H1 (cell line): ENCODE measurements at regions not wholly inside any gene's neighbourhood (a gene's known extent, or its start where the extent isn't known, plus 50 kb on each side); places are given as distances from the start of the nearest gene placed in this dataset.

Experiments used
- CTCF ChIA-PET: fragments of 300-600 bp; sonication (Branson Sonifier 250); formaldehyde crosslinking; loops from one replicate; lab custom pipeline; 2021; ENCODE audit not compliant: partially characterized antibody; lab: Charles Lee
- POLR2A ChIA-PET: fragments of 300-600 bp; sonication (Branson Sonifier 250); formaldehyde crosslinking; loops from one replicate; lab custom pipeline; 2021; ENCODE audit warnings: inconsistent platforms; ENCODE audit not compliant: partially characterized antibody; lab: Charles Lee
- DNase-seq, 2 experiments: peaks; one replicate each; pipeline versions ENCODE4 v3.0.0 to v3.0.0-alpha.2; 2010 to 2022; ENCODE audit warnings: low spot score in 2 of 2, low read depth in 1 of 2, mixed read lengths in 1 of 2
- FAIRE-seq: peaks from 2 replicates; lab custom pipeline; 2011; peaks lifted over from hg19 to GRCh38; lab: Jason Lieb, UNC
- H2AFZ ChIP-seq: 2 replicates; pipeline ENCODE4 v1.8.1; 2012; ENCODE audit warnings: low read length, inconsistent platforms
- H2AK5ac ChIP-seq: 2 replicates; pipeline ENCODE4 v1.6.1; 2013; ENCODE audit warnings: low read depth, low read length
- H2BK120ac ChIP-seq: replicated peaks from 2 replicates; pipeline ENCODE3; 2013; ENCODE audit warnings: low read depth, low read length, inconsistent platforms
- H2BK12ac ChIP-seq: 2 replicates; pipeline ENCODE4 v1.6.1; 2013; ENCODE audit warnings: low read depth, low read length
- H2BK15ac ChIP-seq: 2 replicates; pipeline ENCODE4 v1.6.1; 2013; ENCODE audit warnings: low read length
- H2BK20ac ChIP-seq: 2 replicates; pipeline ENCODE4 v1.6.1; 2013; ENCODE audit warnings: low read length
- H2BK5ac ChIP-seq: 2 replicates; pipeline ENCODE4 v1.6.1; 2013; ENCODE audit warnings: low read depth, low read length
- H3K14ac ChIP-seq: 2 replicates; pipeline ENCODE4 v1.6.1; 2013; ENCODE audit warnings: inconsistent platforms; ENCODE audit not compliant: insufficient read length
- H3K18ac ChIP-seq: 2 replicates; pipeline ENCODE4 v1.6.1; 2013; ENCODE audit warnings: low read length; ENCODE audit errors: extremely low read depth
- H3K23ac ChIP-seq: 2 replicates; pipeline ENCODE4 v1.6.1; 2013; ENCODE audit warnings: inconsistent platforms; ENCODE audit not compliant: insufficient read length
- H3K23me2 ChIP-seq: 2 replicates; pipeline ENCODE4 v1.6.1; 2013; ENCODE audit warnings: low read depth, low read length
- H3K27ac ChIP-seq: 2 replicates; pipeline ENCODE4 v1.6.1; 2011; ENCODE audit warnings: low read depth, low read length, inconsistent platforms
- H3K27me3 ChIP-seq, 4 experiments: replicated peaks in 1 of 4; 1 replicate in 1 of 4; 2 replicates in 3 of 4; pipeline versions ENCODE4 v1.6.1 to v1.8.1; 2011 to 2013; ENCODE audit warnings: low read length in 3 of 4, mild to moderate bottlenecking in 3 of 4, inconsistent platforms in 2 of 4, mixed read lengths in 2 of 4, moderate library complexity in 1 of 4; ENCODE audit not compliant: control insufficient read depth in 3 of 4, insufficient read depth in 3 of 4; ENCODE audit errors: extremely low read depth in 1 of 4
- H3K36me3 ChIP-seq, 4 experiments: 2 replicates each; pipeline versions ENCODE4 v1.6.1 to v1.8.1; 2011 to 2013; ENCODE audit warnings: mild to moderate bottlenecking in 4 of 4, low read length in 3 of 4, moderate library complexity in 2 of 4, control low read depth in 1 of 4, inconsistent platforms in 1 of 4; ENCODE audit not compliant: insufficient read depth in 4 of 4, control insufficient read depth in 2 of 4
- H3K4ac ChIP-seq: replicated peaks from 2 replicates; pipeline ENCODE3; 2013; ENCODE audit warnings: low read length, low read depth, mixed read lengths, inconsistent platforms; ENCODE audit not compliant: insufficient read length
- H3K4me1 ChIP-seq, 4 experiments: replicated peaks in 1 of 4; 1 replicate in 1 of 4; 2 replicates in 3 of 4; pipeline versions ENCODE4 v1.6.1 to v1.8.1; 2011 to 2013; ENCODE audit warnings: low read length in 3 of 4, inconsistent platforms in 2 of 4, mixed read lengths in 1 of 4; ENCODE audit not compliant: insufficient read depth in 4 of 4, control insufficient read depth in 3 of 4
- H3K4me2 ChIP-seq, 2 experiments: 2 replicates each; pipeline versions ENCODE4 v1.6.1 to v1.8.1; 2011 to 2013; ENCODE audit warnings: low read depth in 2 of 2, low read length in 2 of 2, control low read depth in 1 of 2, inconsistent platforms in 1 of 2, mild to moderate bottlenecking in 1 of 2; ENCODE audit not compliant: insufficient read depth in 1 of 2
- H3K4me3 ChIP-seq, 4 experiments: fragments of 200-600, 300-600 bp in 1 of 4; sonication (generic), shearing (Covaris generic), sonication (Bioruptor Twin) in 1 of 4; 2 replicates each; pipeline versions ENCODE4 v1.5.1 to v1.8.1; 2011 to 2016; ENCODE audit warnings: low read length in 4 of 4, low read depth in 3 of 4, control low read depth in 2 of 4, inconsistent platforms in 2 of 4, mild to moderate bottlenecking in 2 of 4, mixed read lengths in 1 of 4, moderate library complexity in 1 of 4; ENCODE audit not compliant: insufficient read depth in 2 of 4; ENCODE audit errors: extremely low read depth in 1 of 4
- H3K56ac ChIP-seq: replicated peaks from 2 replicates; pipeline ENCODE3; 2013; ENCODE audit warnings: low read depth, mild to moderate bottlenecking, mixed read lengths, low read length, inconsistent platforms; ENCODE audit not compliant: insufficient read length
- H3K79me1 ChIP-seq: 2 replicates; pipeline ENCODE4 v1.6.1; 2013; ENCODE audit warnings: low read depth, low read length, control low read depth
- H3K79me2 ChIP-seq, 2 experiments: 2 replicates each; pipeline versions ENCODE4 v1.6.1 to v1.8.1; 2012 to 2013; ENCODE audit warnings: low read length in 2 of 2, mild to moderate bottlenecking in 2 of 2, inconsistent platforms in 1 of 2; ENCODE audit not compliant: insufficient read depth in 2 of 2, control insufficient read depth in 1 of 2
- H3K9ac ChIP-seq, 4 experiments: replicated peaks in 1 of 4; 1 replicate in 1 of 4; 2 replicates in 3 of 4; pipeline versions ENCODE4 v1.6.1 to v1.8.1; 2011 to 2013; ENCODE audit warnings: low read depth in 3 of 4, low read length in 3 of 4, control low read depth in 2 of 4, mild to moderate bottlenecking in 2 of 4, moderate library complexity in 2 of 4, inconsistent platforms in 1 of 4; ENCODE audit errors: extremely low read depth in 1 of 4
- H3K9me3 ChIP-seq, 2 experiments: 2 replicates each; pipeline versions ENCODE4 v1.6.1 to v1.8.1; 2012 to 2013; ENCODE audit warnings: mild to moderate bottlenecking in 2 of 2, moderate library complexity in 2 of 2, control low read depth in 1 of 2, inconsistent platforms in 1 of 2, low read depth in 1 of 2, low read length in 1 of 2, mixed read lengths in 1 of 2; ENCODE audit not compliant: insufficient read depth in 2 of 2
- H4K20me1 ChIP-seq, 2 experiments: replicated peaks in 1 of 2; 2 replicates each; pipeline versions ENCODE3 to v1.8.1; 2011 to 2013; ENCODE audit warnings: inconsistent platforms in 2 of 2, low read length in 2 of 2, mild to moderate bottlenecking in 1 of 2; ENCODE audit not compliant: insufficient read depth in 2 of 2, control insufficient read depth in 1 of 2
- H4K5ac ChIP-seq: 2 replicates; pipeline ENCODE4 v1.6.1; 2013; ENCODE audit warnings: low read length, low read depth, mixed read lengths, inconsistent platforms; ENCODE audit not compliant: insufficient read length
- H4K8ac ChIP-seq: 2 replicates; pipeline ENCODE4 v1.8.0; 2013; ENCODE audit warnings: mild to moderate bottlenecking, moderate library complexity, low read length, inconsistent platforms; ENCODE audit not compliant: insufficient read depth; ENCODE audit errors: extremely low read depth
- H4K91ac ChIP-seq: replicated peaks from 2 replicates; pipeline ENCODE3; 2013; ENCODE audit warnings: low read length, mixed read lengths, inconsistent platforms; ENCODE audit not compliant: insufficient read length
- BACH1 ChIP-seq: IDR thresholded peaks from 2 replicates; pipeline ENCODE4 v1.6.1; 2012; ENCODE audit warnings: low read length, improper control_type of control experiment
- CEBPB ChIP-seq: IDR thresholded peaks from 2 replicates; pipeline ENCODE4 v1.6.1; 2012; ENCODE audit warnings: low read depth, low read length
- CHD1 ChIP-seq: IDR thresholded peaks from 2 replicates; pipeline ENCODE4 v1.6.1; 2012; ENCODE audit warnings: low read depth, low read length, improper control_type of control experiment
- CHD2 ChIP-seq: IDR thresholded peaks from 2 replicates; pipeline ENCODE4 v1.6.1; 2012; ENCODE audit warnings: low read length, improper control_type of control experiment
- CTCF ChIP-seq, 3 experiments: IDR thresholded peaks; 1 replicate in 2 of 3; 2 replicates in 1 of 3; pipeline versions ENCODE4 v1.5.1 to v1.6.1; 2011; ENCODE audit warnings: low read length in 3 of 3, mild to moderate bottlenecking in 3 of 3, inconsistent platforms in 2 of 3, low read depth in 1 of 3, moderate library complexity in 1 of 3; ENCODE audit not compliant: insufficient read depth in 1 of 3; ENCODE audit errors: control extremely low read depth in 1 of 3
- FOSL1 ChIP-seq: IDR thresholded peaks from 2 replicates; pipeline ENCODE4 v1.6.1; 2011; ENCODE audit warnings: mild to moderate bottlenecking, low read depth, low read length, moderate library complexity; ENCODE audit not compliant: insufficient read depth
- POU5F1 ChIP-seq: IDR thresholded peaks from 2 replicates; pipeline ENCODE4 v1.6.1; 2011; ENCODE audit warnings: low read depth, mild to moderate bottlenecking, low read length, moderate library complexity
- RFX5 ChIP-seq: IDR thresholded peaks from 2 replicates; pipeline ENCODE4 v1.6.1; 2011; ENCODE audit warnings: low read depth, low read length, improper control_type of control experiment, borderline replicate concordance
- SP4 ChIP-seq: IDR thresholded peaks from 2 replicates; pipeline ENCODE4 v1.6.1; 2012; ENCODE audit warnings: low read length, inconsistent platforms
- TEAD4 ChIP-seq: IDR thresholded peaks from 2 replicates; pipeline ENCODE4 v1.6.1; 2012; ENCODE audit warnings: low read depth, low read length, inconsistent platforms, mixed read lengths
- USF2 ChIP-seq: IDR thresholded peaks from 2 replicates; pipeline ENCODE4 v1.6.1; 2011; ENCODE audit warnings: low read length, improper control_type of control experiment
- WGBS, 2 experiments: shearing (Covaris generic) in 1 of 2; methylation state at CpG; one replicate each; pipeline versions ENCODE4 v1.1.6 to v1.1.7; 2013 to 2015; ENCODE audit warnings: low lambda C conversion rate in 2 of 2, mixed read lengths in 2 of 2, inconsistent platforms in 1 of 2, low coverage in 1 of 2, missing lambda C conversion rate in 1 of 2; ENCODE audit not compliant: insufficient replicate concordance in 2 of 2, insufficient coverage in 1 of 2, insufficient read length in 1 of 2; ENCODE audit errors: extremely low coverage in 1 of 2, missing lambda C conversion rate in 1 of 2; 5-methylcytosine and 5-hydroxymethylcytosine counted together

- Histone ChIP-seq H3K18ac (no peak overlapping the region), H4K20me1 (no peaks in the 10 kb centered on the region), H3K23me2 (peaks cover 7% of the 10 kb centered on the region; the same call in 1 of the 2 replicates), H3K4me3 (no peak overlapping the region), H3K79me1 (no peaks in the 10 kb centered on the region), H2BK120ac (no peak overlapping the region), H2BK20ac (no peak overlapping the region), H3K27ac (no peak overlapping the region), H4K5ac (no peak overlapping the region), H2BK15ac (no peak overlapping the region), H3K23ac (no peak overlapping the region), H3K79me2 (peaks cover 0 to 3% of the 10 kb centered on the region in 2 experiments; a peak in 2 of 4 replicates), H2AK5ac (no peak overlapping the region), H3K27me3 (no peaks in the 10 kb centered on the region), H2AFZ (no peak overlapping the region), H4K91ac (no peak overlapping the region), H4K8ac (no peak overlapping the region), H3K14ac (no peak overlapping the region), H3K4me2 (no peak overlapping the region), H3K56ac (no peak overlapping the region), H2BK12ac (no peak overlapping the region), H3K4me1 (no peaks in the 10 kb centered on the region), H3K4ac (no peak overlapping the region), H3K36me3 (no peaks in the 10 kb centered on the region; a peak in 1 of 8 replicates), H2BK5ac (no peak overlapping the region), H3K9ac (no peak overlapping the region), H3K9me3 (peaks cover 20 to 44% of the 10 kb centered on the region in 2 experiments; a peak in 3 of 4 replicates)
- no peak for TF ChIP-seq USF2
- TF ChIP-seq CHD2, result no peak
- no peak for TF ChIP-seq CTCF (IDR thresholded peaks at IDR 0.05; ENCODE audit: control extremely low read depth in 1 of 3, insufficient read depth in 1 of 3, low read depth in 1 of 3, low read length in 3 of 3)
- no peak for TF ChIP-seq TEAD4
- no peak for TF ChIP-seq CHD1
- TF ChIP-seq RFX5, result no peak
- no peak for TF ChIP-seq SP4
- no peak for TF ChIP-seq POU5F1
- no peak for TF ChIP-seq FOSL1
- TF ChIP-seq BACH1, result no peak
- TF ChIP-seq CEBPB, result no peak
- FAIRE-seq, result no peak
- ChIA-PET POLR2A (interaction anchor here (0.6 kb wide), 1 partner anchor 458 kb away, joined by 4 read pairs; no protein-coding TSS in a partner anchor), CTCF (interaction anchor here (1.6 kb wide), 1 partner anchor 152 kb away, joined by 5 read pairs; no protein-coding TSS in a partner anchor)
- WGBS, 2 experiments, result 89% methylated on average over 10 of the region's 10 CpGs; no CpG with 5 or more reads in 1 of the 2 experiments
- DNase-seq, result no peak
Observed at GRCh38 chr7:4606797-4607196, 75.3 kb upstream of the FOXK1 start.
